Caco-2 (cell line): ENCODE measurements at regions not wholly inside any gene's neighbourhood (a gene's known extent, or its start where the extent isn't known, plus 50 kb on each side); places are given as distances from the start of the nearest gene placed in this dataset.

ENCODE experiments used
- BruUV-seq: library from RNA; stranded (reverse); fragments of 400-500 nt; replicated peaks from 2 replicates; lab custom pipeline; 2021; lab: Mats Ljungman, UMichigan
- CTCF ChIA-PET: fragments of 300-600 bp; sonication (Branson Sonifier 250); formaldehyde crosslinking; loops from one replicate; lab custom pipeline; 2022; ENCODE audit warnings: antibody characterized with exemption; lab: Charles Lee
- POLR2A ChIA-PET: fragments of 300-600 bp; sonication (Branson Sonifier 250); formaldehyde crosslinking; loops from one replicate; lab custom pipeline; 2022; ENCODE audit warnings: antibody characterized with exemption; lab: Charles Lee
- DNase-seq, 2 experiments: peaks; one replicate each; pipeline versions ENCODE4 v3.0.0 to v3.0.0-alpha.2; 2020 to 2022
- H3K27me3 ChIP-seq: replicated peaks from 2 replicates; pipeline ENCODE4 v1.6.0; 2011; ENCODE audit warnings: low read length; ENCODE audit not compliant: control insufficient read depth, insufficient read depth
- H3K36me3 ChIP-seq: 2 replicates; pipeline ENCODE4 v1.5.1; 2011; ENCODE audit warnings: low read length; ENCODE audit not compliant: control insufficient read depth, insufficient read depth
- H3K4me1 ChIP-seq: fragments of 250-450 bp; sonication (Bioruptor Pico); 2 replicates; pipeline ENCODE4 v1.5.1; 2020; ENCODE audit warnings: mild to moderate bottlenecking
- H3K4me3 ChIP-seq: 2 replicates; pipeline ENCODE4 v1.5.1; 2011; ENCODE audit warnings: low read depth, mild to moderate bottlenecking, control low read depth, low read length
- H3K9me3 ChIP-seq: fragments of 250-450 bp; sonication (Bioruptor Pico); 2 replicates; pipeline ENCODE4 v1.5.1; 2020; ENCODE audit warnings: mild to moderate bottlenecking, moderate library complexity
- H3K27ac Mint-ChIP-seq: one replicate; pipeline ENCODE4 v1.8.0; 2022; ENCODE audit warnings: mixed read lengths; ENCODE audit not compliant: unreplicated experiment
- H3K27me3 Mint-ChIP-seq: one replicate; pipeline ENCODE4 v1.8.0; 2022; ENCODE audit warnings: mixed read lengths; ENCODE audit not compliant: insufficient read depth, unreplicated experiment
- H3K36me3 Mint-ChIP-seq: one replicate; pipeline ENCODE4 v1.8.0; 2022; ENCODE audit warnings: mild to moderate bottlenecking, mixed read lengths; ENCODE audit not compliant: insufficient read depth, unreplicated experiment
- H3K4me1 Mint-ChIP-seq: one replicate; pipeline ENCODE4 v1.8.0; 2022; ENCODE audit warnings: low read depth, mixed read lengths; ENCODE audit not compliant: unreplicated experiment
- H3K4me3 Mint-ChIP-seq: one replicate; pipeline ENCODE4 v1.8.0; 2022; ENCODE audit warnings: mild to moderate bottlenecking, moderate library complexity, mixed read lengths; ENCODE audit not compliant: unreplicated experiment
- H3K9me3 Mint-ChIP-seq: one replicate; pipeline ENCODE4 v1.8.0; 2022; ENCODE audit warnings: mixed read lengths; ENCODE audit not compliant: unreplicated experiment
- intact Hi-C: fragments of 100-400 bp; cut with micrococcal nuclease; formaldehyde crosslinking; loops from one replicate; pipeline ENCODE4 v1.10.0; 2022; ENCODE audit not compliant: unreplicated experiment
- TF ChIP-seq, protein P1 (sequence below), 2 experiments: fragments of 200-600 bp in 1 of 2; IDR thresholded peaks; 1 replicate in 1 of 2; 2 replicates in 1 of 2; pipeline versions ENCODE4 v1.5.1 to v1.8.0; 2011 to 2022; ENCODE audit warnings: antibody characterized with exemption in 1 of 2, control low read depth in 1 of 2, inconsistent platforms in 1 of 2, low read depth in 1 of 2, low read length in 1 of 2, mild to moderate bottlenecking in 1 of 2, moderate library complexity in 1 of 2; ENCODE audit not compliant: insufficient read depth in 1 of 2, severe bottlenecking in 1 of 2, unreplicated experiment in 1 of 2

DNA sequence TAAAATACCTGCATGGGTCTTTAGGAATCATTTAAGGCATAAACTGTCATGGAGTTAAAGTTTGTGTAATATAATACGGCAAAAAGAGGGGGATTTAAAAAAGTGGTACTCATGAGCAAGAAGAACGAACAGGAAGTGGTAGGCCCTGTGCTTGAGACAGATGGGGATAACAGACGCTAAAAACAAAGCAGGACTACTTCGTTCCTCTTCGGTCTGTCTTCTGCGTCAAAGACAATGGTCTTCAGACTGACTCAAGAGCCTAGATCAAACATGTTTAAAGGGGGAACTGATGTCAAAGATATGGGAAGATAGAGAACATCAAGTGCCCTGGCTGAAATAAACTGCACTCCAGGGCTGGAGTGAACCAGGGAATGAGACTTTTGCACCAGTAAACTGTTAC lies 59.8 kb upstream of the RFX3 start:
- no peak for DNase-seq
- Mint-ChIP-seq H3K9me3 (peaks cover 12% of the 10 kb centered on the region), H3K27ac (no peak overlapping the region), H3K4me3 (no peak overlapping the region), H3K27me3 (peaks cover 3% of the 10 kb centered on the region), H3K4me1 (no peaks in the 10 kb centered on the region), H3K36me3 (no peaks in the 10 kb centered on the region)
- Histone ChIP-seq H3K9me3 (no peaks in the 10 kb centered on the region), H3K4me1 (no peaks in the 10 kb centered on the region), H3K27me3 (no peaks in the 10 kb centered on the region), H3K36me3 (no peaks in the 10 kb centered on the region), H3K4me3 (no peak overlapping the region)
- ChIA-PET POLR2A (no interaction called here), CTCF (no interaction called here)
- TF ChIP-seq, protein P1, sequence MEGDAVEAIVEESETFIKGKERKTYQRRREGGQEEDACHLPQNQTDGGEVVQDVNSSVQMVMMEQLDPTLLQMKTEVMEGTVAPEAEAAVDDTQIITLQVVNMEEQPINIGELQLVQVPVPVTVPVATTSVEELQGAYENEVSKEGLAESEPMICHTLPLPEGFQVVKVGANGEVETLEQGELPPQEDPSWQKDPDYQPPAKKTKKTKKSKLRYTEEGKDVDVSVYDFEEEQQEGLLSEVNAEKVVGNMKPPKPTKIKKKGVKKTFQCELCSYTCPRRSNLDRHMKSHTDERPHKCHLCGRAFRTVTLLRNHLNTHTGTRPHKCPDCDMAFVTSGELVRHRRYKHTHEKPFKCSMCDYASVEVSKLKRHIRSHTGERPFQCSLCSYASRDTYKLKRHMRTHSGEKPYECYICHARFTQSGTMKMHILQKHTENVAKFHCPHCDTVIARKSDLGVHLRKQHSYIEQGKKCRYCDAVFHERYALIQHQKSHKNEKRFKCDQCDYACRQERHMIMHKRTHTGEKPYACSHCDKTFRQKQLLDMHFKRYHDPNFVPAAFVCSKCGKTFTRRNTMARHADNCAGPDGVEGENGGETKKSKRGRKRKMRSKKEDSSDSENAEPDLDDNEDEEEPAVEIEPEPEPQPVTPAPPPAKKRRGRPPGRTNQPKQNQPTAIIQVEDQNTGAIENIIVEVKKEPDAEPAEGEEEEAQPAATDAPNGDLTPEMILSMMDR (IDR thresholded peaks at IDR 0.05; ENCODE audit: insufficient read depth in 1 of 2, low read depth in 1 of 2, low read length in 1 of 2, severe bottlenecking in 1 of 2, unreplicated experiment in 1 of 2): no peak
- BruUV-seq: no TSS peak
- intact Hi-C loops: no loop called here

GRCh38 chr9:3578786-3579185 lies 53.0 kb upstream of the RFX3 start:
- H3K27ac Mint-ChIP-seq: no peak overlapping the region

DNA sequence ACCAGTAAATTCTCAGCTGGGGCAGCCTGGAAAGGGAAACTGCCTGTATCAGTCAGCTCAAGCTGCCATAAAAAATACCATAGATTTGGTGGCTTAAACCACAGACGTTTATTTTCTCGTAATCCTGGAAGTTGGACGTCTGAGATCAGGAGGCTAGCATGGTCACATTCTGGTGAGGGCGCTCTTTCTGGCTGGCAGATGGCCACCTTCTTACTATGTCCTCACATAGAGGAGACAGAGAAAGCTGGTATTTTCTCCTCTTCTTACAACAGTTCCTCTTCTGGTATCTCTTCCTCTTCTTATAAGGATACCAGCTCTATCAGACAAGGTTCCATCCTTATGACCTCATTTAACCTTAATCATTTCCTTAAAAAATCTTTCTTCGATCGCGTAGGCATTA lies 50.5 kb upstream of the RFX3 start:
- CTCF ChIA-PET: no interaction called here
- H3K4me1 ChIP-seq: no peaks in the 10 kb centered on the region
- no TSS peak for BruUV-seq
- DNase-seq: no peak
- no peaks in the 10 kb centered on the region for H3K27me3 ChIP-seq
- TF ChIP-seq, protein P1 (IDR thresholded peaks at IDR 0.05; ENCODE audit: insufficient read depth in 1 of 2, low read depth in 1 of 2, low read length in 1 of 2, severe bottlenecking in 1 of 2, unreplicated experiment in 1 of 2): no peak
- H3K4me3 ChIP-seq: no peak overlapping the region
- H3K9me3 Mint-ChIP-seq: no peaks in the 10 kb centered on the region
- H3K27ac Mint-ChIP-seq: no peak overlapping the region
- intact Hi-C loops: no loop called here
- H3K4me3 Mint-ChIP-seq: no peak overlapping the region
- H3K27me3 Mint-ChIP-seq: peaks cover 4% of the 10 kb centered on the region
- no peaks in the 10 kb centered on the region for H3K9me3 ChIP-seq
- H3K36me3 Mint-ChIP-seq: no peaks in the 10 kb centered on the region
- POLR2A ChIA-PET: no interaction called here
- no peaks in the 10 kb centered on the region for H3K36me3 ChIP-seq
- H3K4me1 Mint-ChIP-seq: no peaks in the 10 kb centered on the region

More at GRCh38 chr9:3578786-3579185, 53.0 kb upstream of the RFX3 start:
- intact Hi-C loops: no loop called here
- no peak for DNase-seq
- Mint-ChIP-seq H3K27me3 (peaks cover 4% of the 10 kb centered on the region), H3K4me3 (no peak overlapping the region), H3K9me3 (peaks cover 2% of the 10 kb centered on the region), H3K4me1 (no peaks in the 10 kb centered on the region), H3K36me3 (no peaks in the 10 kb centered on the region)
- no TSS peak for BruUV-seq
- Histone ChIP-seq H3K9me3 (no peaks in the 10 kb centered on the region), H3K4me1 (no peaks in the 10 kb centered on the region), H3K4me3 (no peak overlapping the region), H3K36me3 (no peaks in the 10 kb centered on the region), H3K27me3 (no peaks in the 10 kb centered on the region)
- ChIA-PET CTCF (no interaction called here), POLR2A (no interaction called here)
- TF ChIP-seq, protein P1 (IDR thresholded peaks at IDR 0.05; ENCODE audit: insufficient read depth in 1 of 2, low read depth in 1 of 2, low read length in 1 of 2, severe bottlenecking in 1 of 2, unreplicated experiment in 1 of 2): no peak
